ENCODE measurements at regions not wholly inside any gene's neighbourhood (a gene's known extent, or its start where the extent isn't known, plus 50 kb on each side); places are given as distances from the start of the nearest gene placed in this dataset.

- Histone ChIP-seq H3K9me3 (ENCODE audit: low read length) (no peaks in the 10 kb centered on the region), H2AFZ (ENCODE audit: low read length) (no peak overlapping the region), H4K20me1 (ENCODE audit: insufficient read depth, low read depth, low read length) (no peaks in the 10 kb centered on the region), H3K4me1 (ENCODE audit: low read length) (peaks cover 15% of the 10 kb centered on the region), H3K9me2 (replicated peaks; ENCODE audit: insufficient read depth, low read length) (no peaks in the 10 kb centered on the region), H3K79me2 (ENCODE audit: low read length) (no peaks in the 10 kb centered on the region), H3K4me2 (ENCODE audit: low read depth, low read length, poor library complexity, severe bottlenecking) (no peak overlapping the region), H3K9ac (ENCODE audit: low read length) (no peak overlapping the region), H3K4me3 (ENCODE audit: low read length) (no peak overlapping the region), H3K36me3 (ENCODE audit: insufficient read depth, low read length) (no peaks in the 10 kb centered on the region), H3K27me3 (ENCODE audit: low read length) (no peaks in the 10 kb centered on the region), H3K27ac (ENCODE audit: low read length) (no peak overlapping the region)
- DNase-seq = no peak
These were observed 107.7 kb upstream of the RAB27B start for GRCh38 chr18:54720620-54721019.

GRCh38 chr18:54726143-54726542, 102.1 kb upstream of the RAB27B start:
- no peak overlapping the region for H3K4me3 ChIP-seq (ENCODE audit: low read length)
- no peak overlapping the region for H2AFZ ChIP-seq (ENCODE audit: low read length)
- H3K9me2 ChIP-seq (replicated peaks; ENCODE audit: insufficient read depth, low read length) = no peaks in the 10 kb centered on the region
- H3K36me3 ChIP-seq (ENCODE audit: insufficient read depth, low read length) = no peaks in the 10 kb centered on the region
- H3K4me2 ChIP-seq (ENCODE audit: low read depth, low read length, poor library complexity, severe bottlenecking) = no peak overlapping the region
- H3K27ac ChIP-seq (ENCODE audit: low read length) = no peak overlapping the region
- DNase-seq = no peak
- H3K4me1 ChIP-seq (ENCODE audit: low read length) = no peaks in the 10 kb centered on the region
- H4K20me1 ChIP-seq (ENCODE audit: insufficient read depth, low read depth, low read length) = no peaks in the 10 kb centered on the region
- no peak overlapping the region for H3K9ac ChIP-seq (ENCODE audit: low read length)
- no peaks in the 10 kb centered on the region for H3K9me3 ChIP-seq (ENCODE audit: low read length)
- no peaks in the 10 kb centered on the region for H3K27me3 ChIP-seq (ENCODE audit: low read length)
- no peaks in the 10 kb centered on the region for H3K79me2 ChIP-seq (ENCODE audit: low read length)

- no peaks in the 10 kb centered on the region for H4K20me1 ChIP-seq (ENCODE audit: insufficient read depth, low read depth, low read length)
- H3K9ac ChIP-seq (ENCODE audit: low read length) = no peak overlapping the region
- H3K4me3 ChIP-seq (ENCODE audit: low read length) = no peak overlapping the region
- H3K36me3 ChIP-seq (ENCODE audit: insufficient read depth, low read length) = no peaks in the 10 kb centered on the region
- H3K9me2 ChIP-seq (replicated peaks; ENCODE audit: insufficient read depth, low read length) = no peaks in the 10 kb centered on the region
- H2AFZ ChIP-seq (ENCODE audit: low read length) = no peak overlapping the region
- no peak for DNase-seq
- H3K4me1 ChIP-seq (ENCODE audit: low read length) = no peaks in the 10 kb centered on the region
- H3K79me2 ChIP-seq (ENCODE audit: low read length) = no peaks in the 10 kb centered on the region
- H3K27ac ChIP-seq (ENCODE audit: low read length) = no peak overlapping the region
- no peak overlapping the region for H3K4me2 ChIP-seq (ENCODE audit: low read depth, low read length, poor library complexity, severe bottlenecking)
- H3K27me3 ChIP-seq (ENCODE audit: low read length) = no peaks in the 10 kb centered on the region
- H3K9me3 ChIP-seq (ENCODE audit: low read length) = no peaks in the 10 kb centered on the region
These were observed 94.2 kb upstream of the RAB27B start for GRCh38 chr18:54734059-54734458.

DNA sequence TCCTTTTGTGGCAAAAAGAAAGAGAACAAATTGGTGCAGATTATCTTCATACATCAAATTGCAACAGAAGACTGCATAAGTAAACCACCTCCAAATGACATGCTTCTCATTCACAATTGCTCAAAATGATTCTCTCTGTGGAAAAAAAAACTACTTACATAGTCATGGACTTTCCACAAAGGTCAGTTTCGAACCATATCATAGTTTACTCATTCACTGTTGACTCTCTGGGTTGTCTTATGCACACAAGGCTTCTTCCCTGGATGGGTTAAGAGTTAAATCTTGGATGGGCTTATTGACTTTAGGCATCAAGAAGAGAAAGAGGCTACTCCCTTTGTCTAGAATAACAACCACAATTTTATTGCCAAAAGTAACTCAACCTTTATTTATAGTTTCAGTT, 91.3 kb upstream of the RAB27B start:
- Histone ChIP-seq H4K20me1 (ENCODE audit: insufficient read depth, low read depth, low read length) (no peaks in the 10 kb centered on the region), H3K27me3 (ENCODE audit: low read length) (no peaks in the 10 kb centered on the region), H3K4me3 (ENCODE audit: low read length) (no peak overlapping the region), H3K9ac (ENCODE audit: low read length) (no peak overlapping the region), H2AFZ (ENCODE audit: low read length) (no peak overlapping the region), H3K9me3 (ENCODE audit: low read length) (no peaks in the 10 kb centered on the region), H3K4me1 (ENCODE audit: low read length) (no peaks in the 10 kb centered on the region), H3K79me2 (ENCODE audit: low read length) (no peaks in the 10 kb centered on the region), H3K4me2 (ENCODE audit: low read depth, low read length, poor library complexity, severe bottlenecking) (no peak overlapping the region), H3K36me3 (ENCODE audit: insufficient read depth, low read length) (no peaks in the 10 kb centered on the region), H3K9me2 (replicated peaks; ENCODE audit: insufficient read depth, low read length) (no peaks in the 10 kb centered on the region), H3K27ac (ENCODE audit: low read length) (no peak overlapping the region)
- DNase-seq = no peak

DNA sequence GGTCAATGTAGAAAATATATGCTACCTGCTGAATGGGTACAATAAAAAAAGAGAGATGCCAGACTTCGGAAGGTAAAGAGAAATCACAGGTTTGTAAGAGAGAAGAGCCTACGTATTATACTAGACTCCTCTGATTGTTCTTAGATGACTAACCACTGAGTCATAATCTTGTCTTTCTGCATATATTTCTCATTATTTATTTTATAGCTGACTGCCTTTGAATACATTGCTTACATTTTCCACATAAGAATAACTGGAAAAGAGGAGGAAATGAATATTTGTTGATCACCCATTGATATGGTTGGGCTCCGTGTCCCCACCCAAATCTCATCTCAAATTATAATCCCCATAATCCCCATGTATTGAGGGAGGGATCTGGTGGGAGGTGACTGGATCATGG, 90.3 kb upstream of the RAB27B start:
- Histone ChIP-seq H3K9me3 (ENCODE audit: low read length) (no peaks in the 10 kb centered on the region), H3K4me2 (ENCODE audit: low read depth, low read length, poor library complexity, severe bottlenecking) (no peak overlapping the region), H3K79me2 (ENCODE audit: low read length) (no peaks in the 10 kb centered on the region), H3K36me3 (ENCODE audit: insufficient read depth, low read length) (no peaks in the 10 kb centered on the region), H3K9ac (ENCODE audit: low read length) (no peak overlapping the region), H2AFZ (ENCODE audit: low read length) (no peak overlapping the region), H3K9me2 (replicated peaks; ENCODE audit: insufficient read depth, low read length) (no peaks in the 10 kb centered on the region), H3K4me3 (ENCODE audit: low read length) (no peak overlapping the region), H3K4me1 (ENCODE audit: low read length) (no peaks in the 10 kb centered on the region), H4K20me1 (ENCODE audit: insufficient read depth, low read depth, low read length) (no peaks in the 10 kb centered on the region), H3K27ac (ENCODE audit: low read length) (no peak overlapping the region), H3K27me3 (ENCODE audit: low read length) (no peaks in the 10 kb centered on the region)
- DNase-seq = no peak

GRCh38 chr18:54739476-54739875, 88.8 kb upstream of the RAB27B start:
- H3K79me2 ChIP-seq (ENCODE audit: low read length) = no peaks in the 10 kb centered on the region
- H3K27me3 ChIP-seq (ENCODE audit: low read length) = no peaks in the 10 kb centered on the region
- no peak overlapping the region for H3K9ac ChIP-seq (ENCODE audit: low read length)
- H4K20me1 ChIP-seq (ENCODE audit: insufficient read depth, low read depth, low read length) = no peaks in the 10 kb centered on the region
- no peaks in the 10 kb centered on the region for H3K36me3 ChIP-seq (ENCODE audit: insufficient read depth, low read length)
- H3K4me1 ChIP-seq (ENCODE audit: low read length) = no peaks in the 10 kb centered on the region
- no peaks in the 10 kb centered on the region for H3K9me2 ChIP-seq (replicated peaks; ENCODE audit: insufficient read depth, low read length)
- no peak overlapping the region for H3K4me2 ChIP-seq (ENCODE audit: low read depth, low read length, poor library complexity, severe bottlenecking)
- DNase-seq = no peak
- H3K4me3 ChIP-seq (ENCODE audit: low read length) = no peak overlapping the region
- no peak overlapping the region for H2AFZ ChIP-seq (ENCODE audit: low read length)
- no peaks in the 10 kb centered on the region for H3K9me3 ChIP-seq (ENCODE audit: low read length)
- no peak overlapping the region for H3K27ac ChIP-seq (ENCODE audit: low read length)

DNA sequence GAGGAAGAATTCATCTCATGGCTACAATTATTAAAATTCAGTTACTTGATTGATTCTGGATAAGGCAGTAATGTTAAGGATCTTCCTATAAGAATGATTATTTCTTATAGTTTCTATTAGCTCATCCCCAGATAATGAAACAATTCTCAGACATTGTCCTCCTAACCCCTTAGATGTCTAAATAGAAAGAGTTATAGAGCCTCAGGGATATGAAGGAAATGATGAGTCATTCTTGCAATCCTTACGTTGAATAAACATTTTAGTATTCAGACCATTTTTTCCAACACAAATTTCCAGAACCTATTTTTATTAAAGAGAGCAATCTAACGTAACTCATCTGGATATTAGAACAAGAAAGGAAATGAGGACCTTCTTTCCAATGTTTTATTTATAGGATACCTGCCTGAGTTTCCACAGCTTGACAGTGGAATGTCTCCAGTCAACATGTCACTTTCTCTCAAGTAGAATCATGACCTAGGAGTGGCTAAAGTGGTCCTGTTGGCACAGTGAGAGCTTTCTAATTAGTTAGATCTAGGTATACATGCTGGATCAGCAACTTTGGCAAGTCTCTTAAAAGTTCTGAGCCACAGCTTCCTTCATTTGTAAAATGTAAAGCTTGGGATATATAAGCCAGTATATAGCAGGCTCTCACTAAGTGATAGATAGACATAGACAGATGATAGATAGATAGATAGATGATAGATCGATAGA, 88.0 kb upstream of the RAB27B start:
- DNase-seq = no peak
- H3K27me3 ChIP-seq (ENCODE audit: low read length) = no peaks in the 10 kb centered on the region
- H2AFZ ChIP-seq (ENCODE audit: low read length) = no peak overlapping the region

DNA sequence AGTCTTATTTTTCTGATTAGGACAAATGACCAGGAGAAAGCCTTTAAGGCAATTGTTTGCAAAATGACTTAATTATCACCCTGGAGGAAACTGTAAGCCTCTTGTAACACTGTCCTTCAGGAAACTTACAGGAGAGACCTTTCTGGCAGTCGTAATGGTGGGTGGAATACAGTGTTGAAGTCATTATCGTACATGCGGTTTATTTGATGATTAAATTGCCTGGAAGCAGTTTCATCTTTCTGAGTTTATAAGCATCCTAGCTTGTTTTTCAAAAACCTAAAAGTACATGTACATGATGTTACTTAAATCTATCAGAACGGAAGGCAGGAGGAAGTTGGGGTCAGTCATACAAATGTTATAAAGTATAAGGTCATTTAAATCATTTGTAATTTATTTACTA, 86.2 kb upstream of the RAB27B start:
- no peak overlapping the region for H3K4me2 ChIP-seq (ENCODE audit: low read depth, low read length, poor library complexity, severe bottlenecking)
- no peaks in the 10 kb centered on the region for H3K36me3 ChIP-seq (ENCODE audit: insufficient read depth, low read length)
- H3K9ac ChIP-seq (ENCODE audit: low read length) = no peak overlapping the region
- H3K9me2 ChIP-seq (replicated peaks; ENCODE audit: insufficient read depth, low read length) = no peaks in the 10 kb centered on the region
- no peaks in the 10 kb centered on the region for H3K27me3 ChIP-seq (ENCODE audit: low read length)
- no peak overlapping the region for H3K27ac ChIP-seq (ENCODE audit: low read length)
- H2AFZ ChIP-seq (ENCODE audit: low read length) = no peak overlapping the region
- no peak for DNase-seq
- H3K4me1 ChIP-seq (ENCODE audit: low read length) = no peaks in the 10 kb centered on the region
- no peak overlapping the region for H3K4me3 ChIP-seq (ENCODE audit: low read length)
- H4K20me1 ChIP-seq (ENCODE audit: insufficient read depth, low read depth, low read length) = no peaks in the 10 kb centered on the region
- H3K9me3 ChIP-seq (ENCODE audit: low read length) = no peaks in the 10 kb centered on the region
- H3K79me2 ChIP-seq (ENCODE audit: low read length) = no peaks in the 10 kb centered on the region

More for the DNA sequence above, 88.0 kb upstream of the RAB27B start:
- Histone ChIP-seq H3K4me2 (ENCODE audit: low read depth, low read length, poor library complexity, severe bottlenecking) (no peak overlapping the region), H3K4me3 (ENCODE audit: low read length) (no peak overlapping the region), H3K27ac (ENCODE audit: low read length) (no peak overlapping the region), H3K9me3 (ENCODE audit: low read length) (no peaks in the 10 kb centered on the region), H3K9ac (ENCODE audit: low read length) (no peak overlapping the region), H3K4me1 (ENCODE audit: low read length) (no peaks in the 10 kb centered on the region), H4K20me1 (ENCODE audit: insufficient read depth, low read depth, low read length) (no peaks in the 10 kb centered on the region), H3K79me2 (ENCODE audit: low read length) (no peaks in the 10 kb centered on the region), H3K9me2 (replicated peaks; ENCODE audit: insufficient read depth, low read length) (no peaks in the 10 kb centered on the region), H3K36me3 (ENCODE audit: insufficient read depth, low read length) (no peaks in the 10 kb centered on the region)
